SU-DHL-6 (cell line): ENCODE measurements at regions not wholly inside any gene's neighbourhood (a gene's known extent, or its start where the extent isn't known, plus 50 kb on each side); places are given as distances from the start of the nearest gene placed in this dataset.

Source experiments
- H2AFZ ChIP-seq: fragments of 200-600 bp; sonication (generic); 2 replicates; pipeline ENCODE4 v1.6.1; 2014; ENCODE audit warnings: low read depth, mild to moderate bottlenecking, moderate library complexity, mixed read lengths, antibody characterized with exemption, low read length; ENCODE audit not compliant: severe bottlenecking
- H3F3A ChIP-seq: fragments of 200-600 bp; shearing (Covaris generic); 2 replicates; pipeline ENCODE4 v1.6.0; 2016; ENCODE audit warnings: antibody characterized with exemption, mild to moderate bottlenecking; ENCODE audit not compliant: insufficient read depth
- H3K27ac ChIP-seq: fragments of 200-600 bp; sonication (generic); 2 replicates; pipeline ENCODE4 v1.5.1; 2016; ENCODE audit warnings: low read depth, mild to moderate bottlenecking, low read length, moderate library complexity, mixed read lengths
- H3K27me3 ChIP-seq: fragments of 200-600 bp; sonication (generic), shearing (Covaris generic); 2 replicates; pipeline ENCODE4 v1.6.0; 2014; ENCODE audit warnings: mild to moderate bottlenecking, low read length
- H3K36me3 ChIP-seq: fragments of 200-600 bp; sonication (generic); 2 replicates; pipeline ENCODE4 v1.6.1; 2014; ENCODE audit warnings: mild to moderate bottlenecking, low read length, mixed read lengths
- H3K4me2 ChIP-seq: fragments of 300-600, 200-600 bp; shearing (Covaris generic), sonication (generic); 2 replicates; pipeline ENCODE4 v1.6.0; 2014; ENCODE audit warnings: low read length, low read depth, mild to moderate bottlenecking; ENCODE audit not compliant: poor library complexity, severe bottlenecking
- H3K4me3 ChIP-seq: fragments of 200-600 bp; sonication (generic); 2 replicates; pipeline ENCODE4 v1.5.1; 2014; ENCODE audit warnings: antibody characterized with exemption, low read length, mild to moderate bottlenecking, mixed read lengths; ENCODE audit not compliant: insufficient read depth, poor library complexity, severe bottlenecking
- H3K79me2 ChIP-seq: fragments of 200-600 bp; sonication (generic); 2 replicates; pipeline ENCODE4 v1.6.1; 2014; ENCODE audit warnings: mild to moderate bottlenecking, low read length, moderate library complexity; ENCODE audit not compliant: insufficient read depth
- H3K9ac ChIP-seq: fragments of 200-600 bp; sonication (generic); 2 replicates; pipeline ENCODE4 v1.7.0; 2014; ENCODE audit warnings: mild to moderate bottlenecking, low read length
- H3K9me2 ChIP-seq: fragments of 200-600 bp; sonication (generic); replicated peaks from 2 replicates; pipeline ENCODE4 v1.6.1; 2014; ENCODE audit warnings: low read length; ENCODE audit not compliant: insufficient read depth
- H3K9me3 ChIP-seq: fragments of 200-600 bp; sonication (generic); 2 replicates; pipeline ENCODE4 v1.6.1; 2014; ENCODE audit warnings: low read length, mixed read lengths; ENCODE audit not compliant: insufficient read depth
- H4K20me1 ChIP-seq: fragments of 200-600 bp; sonication (generic); 2 replicates; pipeline ENCODE4 v1.6.1; 2014; ENCODE audit warnings: low read depth, mild to moderate bottlenecking, antibody characterized with exemption, low read length, moderate library complexity, mixed read lengths
- EZH2phosphoT487 ChIP-seq: fragments of 200-600 bp; sonication (generic), shearing (Covaris generic); conservative IDR thresholded peaks from 2 replicates; pipeline ENCODE4 v1.6.1; 2018; ENCODE audit warnings: mild to moderate bottlenecking, antibody characterized with exemption, low read length, moderate library complexity, mixed read lengths
- TF ChIP-seq, protein P1 (sequence below): fragments of 200-600 bp; sonication (generic); IDR thresholded peaks from one replicate; pipeline ENCODE4 v1.5.1; 2017; ENCODE audit warnings: antibody characterized with exemption, mild to moderate bottlenecking, low read length, moderate library complexity; ENCODE audit not compliant: insufficient read depth, poor library complexity, severe bottlenecking

DNA sequence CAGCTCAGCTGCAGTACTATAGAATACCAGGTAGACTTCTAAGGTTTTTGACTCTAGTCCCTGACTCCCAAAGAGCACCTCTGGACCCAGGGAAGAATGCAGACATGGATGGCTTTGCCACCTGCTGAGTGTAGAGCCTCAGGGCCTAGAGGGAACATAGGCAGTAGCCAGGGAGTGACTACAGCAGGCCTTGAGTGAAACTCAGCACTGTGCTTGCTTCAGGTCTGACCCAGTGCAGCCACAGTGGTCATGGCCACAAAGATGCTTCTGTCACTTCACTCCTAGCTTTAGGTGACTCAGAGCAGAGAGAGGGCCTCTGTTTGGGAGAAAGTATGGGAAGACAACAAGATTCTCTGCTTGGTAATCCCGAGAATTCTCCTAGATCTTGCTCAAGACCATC is 162.2 kb upstream of the ITGA4 start:
- H3K9ac ChIP-seq: no peak overlapping the region
- no peaks in the 10 kb centered on the region for H3F3A ChIP-seq
- no peaks in the 10 kb centered on the region for H3K27me3 ChIP-seq
- H3K4me2 ChIP-seq: no peak overlapping the region
- H3K79me2 ChIP-seq: no peaks in the 10 kb centered on the region
- TF ChIP-seq, protein P1, sequence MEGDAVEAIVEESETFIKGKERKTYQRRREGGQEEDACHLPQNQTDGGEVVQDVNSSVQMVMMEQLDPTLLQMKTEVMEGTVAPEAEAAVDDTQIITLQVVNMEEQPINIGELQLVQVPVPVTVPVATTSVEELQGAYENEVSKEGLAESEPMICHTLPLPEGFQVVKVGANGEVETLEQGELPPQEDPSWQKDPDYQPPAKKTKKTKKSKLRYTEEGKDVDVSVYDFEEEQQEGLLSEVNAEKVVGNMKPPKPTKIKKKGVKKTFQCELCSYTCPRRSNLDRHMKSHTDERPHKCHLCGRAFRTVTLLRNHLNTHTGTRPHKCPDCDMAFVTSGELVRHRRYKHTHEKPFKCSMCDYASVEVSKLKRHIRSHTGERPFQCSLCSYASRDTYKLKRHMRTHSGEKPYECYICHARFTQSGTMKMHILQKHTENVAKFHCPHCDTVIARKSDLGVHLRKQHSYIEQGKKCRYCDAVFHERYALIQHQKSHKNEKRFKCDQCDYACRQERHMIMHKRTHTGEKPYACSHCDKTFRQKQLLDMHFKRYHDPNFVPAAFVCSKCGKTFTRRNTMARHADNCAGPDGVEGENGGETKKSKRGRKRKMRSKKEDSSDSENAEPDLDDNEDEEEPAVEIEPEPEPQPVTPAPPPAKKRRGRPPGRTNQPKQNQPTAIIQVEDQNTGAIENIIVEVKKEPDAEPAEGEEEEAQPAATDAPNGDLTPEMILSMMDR: no peak
- TF ChIP-seq EZH2phosphoT487: no peak
- no peaks in the 10 kb centered on the region; the same call in 1 of the 2 replicates for H3K9me3 ChIP-seq
- H4K20me1 ChIP-seq: no peaks in the 10 kb centered on the region
- no peak overlapping the region for H3K4me3 ChIP-seq
- 0 out of 2 replicates have a peak, but pooled peaks cover 5% of the 10 kb centered on the region for H3K36me3 ChIP-seq
- no peak overlapping the region for H2AFZ ChIP-seq
- H3K27ac ChIP-seq: no peak overlapping the region
- H3K9me2 ChIP-seq: no peaks in the 10 kb centered on the region

DNA sequence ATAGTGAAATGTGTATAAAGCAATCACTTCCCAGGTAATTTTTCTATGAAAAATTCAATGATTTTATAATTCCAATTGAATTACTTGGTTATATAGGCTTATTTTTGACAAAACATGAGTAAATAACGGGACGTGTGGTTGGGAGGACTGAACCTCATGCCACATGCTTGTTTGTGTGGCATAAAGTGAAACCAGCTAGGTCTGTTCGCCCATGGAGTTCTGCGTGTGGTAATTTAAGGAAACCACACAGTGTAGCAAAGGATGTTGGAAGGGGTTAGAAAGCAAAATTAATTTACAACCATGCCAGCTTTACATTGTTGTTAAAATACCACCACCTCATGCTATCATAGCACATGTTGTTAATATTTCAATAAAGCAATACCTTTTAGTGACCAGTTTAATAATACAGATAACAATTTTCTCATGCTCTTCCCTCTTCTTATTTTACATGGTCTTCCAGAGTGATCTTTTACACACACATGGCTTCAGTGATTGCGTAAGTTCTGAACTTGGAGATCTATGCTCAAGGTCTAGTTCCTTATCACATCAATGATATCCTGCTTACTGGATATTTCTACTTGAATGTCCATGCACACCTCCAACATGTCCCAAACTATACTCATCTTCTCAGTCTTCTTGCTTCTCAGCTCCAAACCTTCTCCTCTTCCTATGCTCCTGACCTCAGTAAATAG is 156.4 kb upstream of the ITGA4 start:
- no peak overlapping the region for H3K27ac ChIP-seq
- no peak overlapping the region for H3K4me2 ChIP-seq
- H3K9ac ChIP-seq: no peak overlapping the region
- 0 out of 2 replicates have a peak, but pooled peaks cover 5% of the 10 kb centered on the region for H3K36me3 ChIP-seq
- no peaks in the 10 kb centered on the region for H3K27me3 ChIP-seq
- H3K79me2 ChIP-seq: no peaks in the 10 kb centered on the region
- no peak overlapping the region for H3K4me3 ChIP-seq
- H3F3A ChIP-seq: peaks cover 15% of the 10 kb centered on the region
- TF ChIP-seq, protein P1: no peak
- no peak for TF ChIP-seq EZH2phosphoT487
- H4K20me1 ChIP-seq: no peaks in the 10 kb centered on the region
- H2AFZ ChIP-seq: no peak overlapping the region
- H3K9me3 ChIP-seq: no peaks in the 10 kb centered on the region; the same call in 1 of the 2 replicates
- no peaks in the 10 kb centered on the region for H3K9me2 ChIP-seq

DNA sequence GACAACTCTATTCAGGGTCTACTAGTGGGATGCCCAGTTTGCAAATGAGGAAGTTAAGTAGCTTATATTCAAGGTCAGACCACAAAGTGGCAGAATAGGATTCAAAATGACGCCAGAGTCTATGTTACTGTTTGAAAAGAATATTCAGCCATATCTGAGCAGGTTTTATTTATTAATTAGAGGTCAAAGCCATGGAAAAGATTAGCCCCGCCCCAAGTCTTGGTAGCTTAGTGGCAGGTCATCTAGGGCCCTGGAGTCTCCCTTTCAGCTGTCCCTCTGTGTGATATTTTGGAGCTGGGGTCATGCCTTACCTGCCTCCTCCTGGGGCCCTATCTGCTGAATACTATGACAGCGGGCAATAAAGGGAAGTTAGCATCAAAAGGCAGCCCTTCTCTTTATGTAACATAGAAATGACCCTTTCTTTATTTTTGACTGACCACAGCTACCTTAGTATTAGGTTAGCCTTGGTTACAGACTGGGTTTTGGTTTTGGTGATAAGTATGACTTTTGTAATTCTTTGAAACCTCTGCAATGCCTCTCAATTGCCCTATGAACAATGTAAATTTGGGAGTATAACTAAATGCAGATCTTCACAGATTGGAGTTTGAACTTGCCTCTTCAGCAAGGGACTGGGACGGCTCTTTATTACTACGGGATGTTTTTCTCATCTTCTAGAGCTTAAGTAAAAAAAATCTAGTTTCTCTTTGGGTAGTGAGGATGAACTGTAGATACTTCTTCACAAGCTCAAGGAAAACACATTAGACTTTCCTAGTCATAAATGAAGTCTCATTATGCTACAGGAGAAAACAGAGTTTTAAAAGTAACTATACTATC is 153.0 kb upstream of the ITGA4 start:
- H3K79me2 ChIP-seq: no peaks in the 10 kb centered on the region
- TF ChIP-seq EZH2phosphoT487: no peak
- TF ChIP-seq, protein P1: peak; percentile 50
- H3K27ac ChIP-seq: peak overlapping the region; percentile 98
- no peaks in the 10 kb centered on the region for H4K20me1 ChIP-seq
- peak overlapping the region; percentile 42 for H3K9ac ChIP-seq
- H2AFZ ChIP-seq: peak overlapping the region; percentile 88
- H3K27me3 ChIP-seq: no peaks in the 10 kb centered on the region
- H3K36me3 ChIP-seq: no peaks in the 10 kb centered on the region
- no peaks in the 10 kb centered on the region for H3K9me2 ChIP-seq
- peak overlapping the region; percentile 0 for H3K4me3 ChIP-seq
- H3F3A ChIP-seq: peaks cover 48% of the 10 kb centered on the region
- H3K9me3 ChIP-seq: no peaks in the 10 kb centered on the region
- peak overlapping the region; percentile 92 for H3K4me2 ChIP-seq
